SU-DHL-6 (cell line): ENCODE measurements at regions not wholly inside any gene's neighbourhood (a gene's known extent, or its start where the extent isn't known, plus 50 kb on each side); places are given as distances from the start of the nearest gene placed in this dataset.

ENCODE experiments used
- H2AFZ ChIP-seq: fragments of 200-600 bp; sonication (generic); 2 replicates; pipeline ENCODE4 v1.6.1; 2014; ENCODE audit warnings: low read depth, mild to moderate bottlenecking, moderate library complexity, mixed read lengths, antibody characterized with exemption, low read length; ENCODE audit not compliant: severe bottlenecking
- H3F3A ChIP-seq: fragments of 200-600 bp; shearing (Covaris generic); 2 replicates; pipeline ENCODE4 v1.6.0; 2016; ENCODE audit warnings: antibody characterized with exemption, mild to moderate bottlenecking; ENCODE audit not compliant: insufficient read depth
- H3K27ac ChIP-seq: fragments of 200-600 bp; sonication (generic); 2 replicates; pipeline ENCODE4 v1.5.1; 2016; ENCODE audit warnings: low read depth, mild to moderate bottlenecking, low read length, moderate library complexity, mixed read lengths
- H3K27me3 ChIP-seq: fragments of 200-600 bp; sonication (generic), shearing (Covaris generic); 2 replicates; pipeline ENCODE4 v1.6.0; 2014; ENCODE audit warnings: mild to moderate bottlenecking, low read length
- H3K36me3 ChIP-seq: fragments of 200-600 bp; sonication (generic); 2 replicates; pipeline ENCODE4 v1.6.1; 2014; ENCODE audit warnings: mild to moderate bottlenecking, low read length, mixed read lengths
- H3K4me2 ChIP-seq: fragments of 300-600, 200-600 bp; shearing (Covaris generic), sonication (generic); 2 replicates; pipeline ENCODE4 v1.6.0; 2014; ENCODE audit warnings: low read length, low read depth, mild to moderate bottlenecking; ENCODE audit not compliant: poor library complexity, severe bottlenecking
- H3K4me3 ChIP-seq: fragments of 200-600 bp; sonication (generic); 2 replicates; pipeline ENCODE4 v1.5.1; 2014; ENCODE audit warnings: antibody characterized with exemption, low read length, mild to moderate bottlenecking, mixed read lengths; ENCODE audit not compliant: insufficient read depth, poor library complexity, severe bottlenecking
- H3K79me2 ChIP-seq: fragments of 200-600 bp; sonication (generic); 2 replicates; pipeline ENCODE4 v1.6.1; 2014; ENCODE audit warnings: mild to moderate bottlenecking, low read length, moderate library complexity; ENCODE audit not compliant: insufficient read depth
- H3K9ac ChIP-seq: fragments of 200-600 bp; sonication (generic); 2 replicates; pipeline ENCODE4 v1.7.0; 2014; ENCODE audit warnings: mild to moderate bottlenecking, low read length
- H3K9me2 ChIP-seq: fragments of 200-600 bp; sonication (generic); replicated peaks from 2 replicates; pipeline ENCODE4 v1.6.1; 2014; ENCODE audit warnings: low read length; ENCODE audit not compliant: insufficient read depth
- H3K9me3 ChIP-seq: fragments of 200-600 bp; sonication (generic); 2 replicates; pipeline ENCODE4 v1.6.1; 2014; ENCODE audit warnings: low read length, mixed read lengths; ENCODE audit not compliant: insufficient read depth
- H4K20me1 ChIP-seq: fragments of 200-600 bp; sonication (generic); 2 replicates; pipeline ENCODE4 v1.6.1; 2014; ENCODE audit warnings: low read depth, mild to moderate bottlenecking, antibody characterized with exemption, low read length, moderate library complexity, mixed read lengths
- CTCF ChIP-seq: fragments of 200-600 bp; sonication (generic); IDR thresholded peaks from one replicate; pipeline ENCODE4 v1.5.1; 2017; ENCODE audit warnings: antibody characterized with exemption, mild to moderate bottlenecking, low read length, moderate library complexity; ENCODE audit not compliant: insufficient read depth, poor library complexity, severe bottlenecking
- EZH2phosphoT487 ChIP-seq: fragments of 200-600 bp; sonication (generic), shearing (Covaris generic); conservative IDR thresholded peaks from 2 replicates; pipeline ENCODE4 v1.6.1; 2018; ENCODE audit warnings: mild to moderate bottlenecking, antibody characterized with exemption, low read length, moderate library complexity, mixed read lengths

GRCh38 chr2:208556983-208557484, 150.4 kb downstream of the PTH2R start:
- Histone ChIP-seq H3K4me2 (no peak overlapping the region), H3K9me3 (no peaks in the 10 kb centered on the region), H3K79me2 (no peaks in the 10 kb centered on the region), H3K27ac (no peak overlapping the region), H2AFZ (no peak overlapping the region), H3K4me3 (no peak overlapping the region), H3K9ac (no peak overlapping the region), H3K27me3 (no peaks in the 10 kb centered on the region), H4K20me1 (no peaks in the 10 kb centered on the region), H3F3A (no peaks in the 10 kb centered on the region), H3K9me2 (no peaks in the 10 kb centered on the region), H3K36me3 (no peaks in the 10 kb centered on the region)
- TF ChIP-seq EZH2phosphoT487, result no peak
- no peak for TF ChIP-seq CTCF

- TF ChIP-seq CTCF (no peak), EZH2phosphoT487 (no peak)
- H3K27me3 ChIP-seq, result no peaks in the 10 kb centered on the region
Observed at GRCh38 chr2:208565690-208566416, 159.3 kb downstream of the PTH2R start.

GRCh38 chr2:208568203-208568602, 161.6 kb downstream of the PTH2R start:
- no peaks in the 10 kb centered on the region for H3F3A ChIP-seq
- H3K27ac ChIP-seq, result no peak overlapping the region
- TF ChIP-seq EZH2phosphoT487 (no peak), CTCF (no peak)
- H3K9me3 ChIP-seq, result no peaks in the 10 kb centered on the region
- no peaks in the 10 kb centered on the region for H3K9me2 ChIP-seq
- no peak overlapping the region for H3K9ac ChIP-seq
- no peaks in the 10 kb centered on the region for H3K36me3 ChIP-seq
- no peak overlapping the region for H3K4me2 ChIP-seq
- no peaks in the 10 kb centered on the region for H3K27me3 ChIP-seq
- H3K4me3 ChIP-seq, result no peak overlapping the region
- no peaks in the 10 kb centered on the region for H3K79me2 ChIP-seq
- no peaks in the 10 kb centered on the region for H4K20me1 ChIP-seq
- no peak overlapping the region for H2AFZ ChIP-seq

More at GRCh38 chr2:208565690-208566416, 159.3 kb downstream of the PTH2R start:
- H3K4me2 ChIP-seq, result no peak overlapping the region
- H3K36me3 ChIP-seq, result no peaks in the 10 kb centered on the region
- H2AFZ ChIP-seq, result no peak overlapping the region
- no peak overlapping the region for H3K4me3 ChIP-seq
- no peak overlapping the region for H3K9ac ChIP-seq
- H3K9me2 ChIP-seq, result no peaks in the 10 kb centered on the region
- H3K9me3 ChIP-seq, result no peaks in the 10 kb centered on the region
- no peaks in the 10 kb centered on the region for H4K20me1 ChIP-seq
- H3F3A ChIP-seq, result no peaks in the 10 kb centered on the region
- no peaks in the 10 kb centered on the region for H3K79me2 ChIP-seq
- no peak overlapping the region for H3K27ac ChIP-seq
